HG03139 (cell line): ENCODE measurements at regions not wholly inside any gene's neighbourhood (a gene's known extent, or its start where the extent isn't known, plus 50 kb on each side); places are given as distances from the start of the nearest gene placed in this dataset.

ENCODE experiments used
- ATAC-seq: cut with Tn5 transposase; IDR thresholded peaks from one replicate; pipeline ENCODE4 v1.9.1; 2021; ENCODE audit not compliant: unreplicated experiment

DNA sequence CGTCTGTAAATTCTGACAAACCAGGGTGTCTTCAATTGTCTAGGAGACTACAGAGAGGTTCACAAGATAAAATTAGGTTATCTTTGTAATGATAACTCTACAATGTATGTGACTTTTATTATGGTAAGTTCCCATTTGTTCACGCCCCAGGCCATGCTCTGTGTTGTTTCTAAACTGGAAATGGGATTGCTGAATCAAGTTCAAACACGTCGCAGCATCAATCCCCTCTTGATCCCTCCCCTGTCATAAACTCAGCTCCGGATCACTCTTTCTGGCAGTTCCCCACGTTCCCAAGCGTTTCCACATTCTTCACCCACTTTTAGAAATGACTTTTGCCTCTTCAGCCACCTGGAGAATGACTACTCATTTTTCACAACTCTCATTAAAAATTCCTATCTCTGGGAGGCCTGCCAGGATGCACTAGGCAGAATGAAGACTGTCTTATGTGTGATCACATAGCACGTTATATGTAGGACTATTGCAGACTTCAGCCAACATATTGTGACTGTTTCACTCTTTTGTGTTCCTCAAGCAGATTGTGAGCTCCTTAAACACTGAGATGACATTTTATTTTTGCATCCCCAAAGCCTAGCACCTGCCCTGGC is 1124.2 kb upstream of the WWC1 start:
- no peak for ATAC-seq

DNA sequence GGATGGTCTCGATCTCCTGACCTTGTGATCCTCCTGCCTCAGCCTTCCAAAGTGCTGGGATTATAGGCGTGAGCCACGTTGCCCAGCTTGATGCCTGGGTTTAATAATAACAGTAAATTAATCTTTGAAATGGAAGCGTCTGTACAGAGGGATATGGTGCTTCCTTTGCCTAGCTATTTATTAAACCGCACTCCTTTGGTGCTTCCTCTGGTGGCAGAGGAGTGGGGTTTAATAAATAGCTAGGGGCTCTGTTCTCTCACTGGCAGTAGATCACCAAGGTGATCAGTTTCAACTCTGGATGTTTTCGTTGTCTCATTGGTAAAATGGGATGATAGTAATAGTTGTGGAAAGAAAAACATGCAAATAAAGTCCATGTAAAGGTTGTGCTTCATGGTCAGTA is 1122.5 kb upstream of the WWC1 start:
- ATAC-seq = no peak

DNA sequence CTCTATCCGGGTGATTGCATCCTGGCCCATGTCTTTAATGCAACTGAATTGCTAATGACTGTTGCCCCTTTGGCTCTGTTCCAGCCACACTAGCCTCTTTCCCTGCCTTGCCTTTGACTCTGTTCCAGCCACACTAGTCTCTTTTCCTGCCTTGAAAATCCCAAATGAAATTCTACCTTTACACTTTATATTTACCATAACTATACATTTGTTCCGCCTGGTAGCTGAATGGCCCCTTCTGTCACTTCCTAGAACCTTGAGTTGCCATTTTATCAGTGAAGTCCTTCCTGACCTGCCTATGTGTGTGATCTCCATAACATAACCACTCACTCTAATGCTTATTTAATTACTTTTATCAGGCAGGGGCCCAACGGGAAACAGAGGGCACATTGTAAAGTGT is 1120.4 kb upstream of the WWC1 start:
- no peak for ATAC-seq

DNA sequence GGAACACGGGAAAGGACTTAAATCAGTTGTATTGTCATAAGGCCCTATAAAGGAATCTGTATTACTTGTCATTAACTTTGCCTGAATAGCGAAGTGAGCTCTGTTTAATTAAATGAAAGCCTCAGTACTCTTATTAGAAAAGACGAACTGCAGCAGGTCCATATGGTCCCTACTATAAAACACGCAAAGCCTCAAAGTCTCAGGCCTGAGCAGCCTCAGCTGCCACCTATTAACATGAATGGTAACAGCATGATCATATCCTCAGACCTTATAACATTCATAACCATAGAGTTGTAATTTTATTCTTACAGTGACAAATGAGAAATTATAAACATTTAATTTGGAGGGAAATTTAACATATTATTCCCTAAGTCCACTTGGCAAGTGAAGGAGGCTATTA is 1113.7 kb upstream of the WWC1 start:
- ATAC-seq = no peak

DNA sequence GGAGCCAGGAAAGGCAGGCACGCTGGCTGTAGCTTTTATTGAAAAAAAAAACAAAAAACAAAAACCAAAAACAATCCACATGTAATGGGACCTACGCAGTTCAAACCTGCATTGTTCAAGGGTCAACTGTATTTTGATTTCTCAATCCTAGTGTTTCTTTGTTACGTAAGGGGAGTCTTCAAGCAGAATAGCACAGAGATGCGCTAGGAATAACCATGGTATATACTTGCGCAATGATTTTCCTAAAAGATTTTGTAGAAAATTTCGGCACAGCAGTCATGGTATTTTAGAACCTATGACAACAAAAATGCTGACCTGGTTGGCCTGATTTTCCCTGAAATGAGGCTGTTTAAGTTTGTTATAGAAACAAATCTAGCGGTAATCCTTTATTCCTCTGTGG is 1110.5 kb upstream of the WWC1 start:
- no peak for ATAC-seq

DNA sequence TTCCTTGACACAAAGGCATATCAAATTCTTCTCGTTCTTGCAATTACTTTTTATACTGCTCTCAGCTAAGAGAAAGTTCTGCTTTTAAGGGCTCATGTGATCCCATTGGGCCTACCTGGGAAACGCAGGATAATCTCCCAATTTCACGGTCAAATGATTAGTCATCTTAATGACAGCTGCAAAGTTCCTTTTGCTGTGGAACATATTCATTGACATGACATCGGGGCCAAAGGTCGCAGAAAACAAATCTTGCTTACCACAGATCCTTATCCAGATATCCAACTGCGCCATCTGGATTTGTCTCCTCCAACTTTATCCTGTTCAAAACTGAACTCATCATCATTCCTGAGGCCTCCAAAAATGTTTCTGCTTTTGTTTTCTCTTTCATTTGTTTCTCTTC is 1085.6 kb upstream of the WWC1 start:
- ATAC-seq = no peak

DNA sequence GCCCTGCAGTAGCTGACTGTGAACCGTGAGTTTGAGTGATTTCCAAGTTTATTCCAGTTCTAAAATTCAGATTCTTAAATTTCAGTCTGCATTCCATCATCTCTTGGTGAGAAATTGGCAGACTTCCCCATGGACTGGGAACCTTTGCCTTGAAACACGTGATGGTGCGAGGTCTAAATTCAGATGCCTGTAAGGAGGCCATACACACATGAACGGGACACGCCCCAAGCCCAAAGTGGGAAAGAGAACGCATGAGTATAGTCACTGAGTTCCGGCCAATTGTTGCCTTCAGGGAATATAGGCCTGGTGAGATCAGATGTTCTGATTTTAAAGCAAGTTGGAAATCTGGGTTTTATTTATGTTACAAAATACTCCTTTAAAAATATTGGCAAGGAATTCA is 1084.4 kb upstream of the WWC1 start:
- no peak for ATAC-seq

DNA sequence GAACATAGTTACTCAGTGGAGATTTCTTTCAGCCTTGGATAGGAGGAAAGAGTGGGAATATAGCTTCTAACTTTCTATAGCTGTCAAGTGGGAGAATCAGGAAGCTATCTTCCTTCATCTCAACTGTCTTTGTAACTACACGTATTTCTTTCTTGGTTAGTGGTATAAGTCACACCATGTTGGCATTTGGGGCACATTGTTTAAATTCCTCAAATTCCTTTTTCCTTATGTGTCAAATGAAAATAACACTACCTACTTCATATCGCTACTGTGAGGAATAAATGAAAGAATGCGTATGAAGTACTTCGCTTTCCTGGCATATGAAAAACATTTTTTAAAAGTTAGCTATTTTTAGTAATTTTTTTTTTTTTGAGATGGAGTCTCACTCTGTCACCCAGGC is 1082.5 kb upstream of the WWC1 start:
- ATAC-seq = no peak

DNA sequence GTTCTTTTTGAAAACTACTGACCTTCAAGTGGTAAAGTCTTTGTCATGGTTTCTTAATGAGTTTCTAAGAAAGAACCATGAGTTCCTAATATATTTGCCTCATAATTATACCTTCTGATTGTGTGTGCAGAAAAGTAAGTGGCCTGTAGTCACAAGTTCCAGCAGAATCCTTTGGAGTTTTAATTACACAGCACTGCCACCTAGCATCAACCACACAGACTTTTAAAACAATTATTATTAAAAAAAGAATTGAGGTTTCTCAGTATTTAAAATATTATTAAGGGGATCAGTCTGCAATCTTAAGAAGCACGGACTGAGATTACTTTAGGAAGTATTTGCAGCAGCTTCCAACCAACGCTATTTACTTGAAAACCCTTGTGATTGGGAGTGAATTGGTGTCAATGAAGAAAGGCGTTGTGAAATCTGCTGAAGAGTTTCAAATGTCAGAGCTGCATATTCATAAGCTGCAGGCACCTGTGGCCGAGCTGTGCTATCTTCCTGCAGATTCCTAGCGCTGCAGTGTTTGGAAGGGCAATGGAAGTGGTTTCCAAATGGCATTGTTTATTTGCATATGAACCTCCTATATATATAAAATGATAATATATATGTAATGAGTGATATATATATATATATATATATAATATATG is 1074.2 kb upstream of the WWC1 start:
- no peak for ATAC-seq

DNA sequence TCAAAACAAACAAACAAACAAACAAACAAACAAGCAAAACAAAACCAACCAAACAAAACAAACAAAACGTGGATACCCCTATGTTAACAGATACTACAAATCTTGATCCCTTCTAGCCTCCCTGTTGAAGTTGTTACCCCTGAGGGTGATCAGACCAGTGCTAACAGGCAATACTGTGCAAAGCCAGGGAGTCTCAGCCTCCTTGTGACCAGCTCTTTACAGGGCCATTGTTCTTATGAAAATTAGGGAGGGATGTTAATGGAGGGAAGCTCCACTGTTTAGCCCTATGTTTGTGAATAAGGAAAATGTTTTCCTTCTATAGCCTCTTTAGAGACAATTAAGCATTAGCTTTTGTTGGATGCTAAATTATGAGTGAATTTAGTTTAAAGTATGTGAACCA is 1072.1 kb upstream of the WWC1 start:
- ATAC-seq = no peak

DNA sequence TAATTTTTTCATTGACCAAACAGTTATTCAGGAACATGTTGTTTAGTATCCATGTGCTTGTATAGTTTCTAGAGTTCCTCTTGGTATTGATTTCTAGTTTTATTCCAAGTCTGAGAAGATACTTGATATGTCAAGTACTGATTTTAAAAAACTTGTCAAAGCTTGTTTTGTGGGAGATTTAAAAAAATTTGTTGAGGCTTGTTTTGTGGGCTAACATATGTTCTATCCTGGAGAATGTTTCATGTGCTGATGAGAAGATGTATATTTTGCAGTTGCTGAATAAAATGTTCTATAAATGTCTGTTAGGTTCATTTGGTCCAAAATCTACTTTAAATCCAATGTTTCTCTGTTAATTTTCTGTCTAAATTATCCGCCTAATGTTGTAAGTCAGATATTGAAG is 1065.1 kb upstream of the WWC1 start:
- no peak for ATAC-seq

DNA sequence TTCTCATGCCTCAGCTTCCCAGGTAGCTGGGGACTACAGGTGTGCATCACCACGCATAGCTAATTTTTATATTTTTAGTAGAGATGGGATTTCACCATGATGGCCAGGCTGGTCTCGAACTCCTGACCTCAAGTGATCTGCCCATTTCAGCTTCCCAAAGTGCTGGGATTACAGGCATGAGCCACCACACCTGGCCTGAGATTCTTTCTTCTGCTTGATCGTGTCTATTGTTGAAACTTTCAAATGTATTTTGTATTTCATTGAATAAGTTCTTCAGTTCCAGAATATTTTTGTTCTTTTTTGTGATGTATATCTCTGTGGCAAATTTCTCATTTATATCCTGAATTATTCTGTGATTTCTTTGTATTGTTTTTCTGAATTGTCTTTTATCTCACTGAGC is 1063.3 kb upstream of the WWC1 start:
- ATAC-seq = no peak

DNA sequence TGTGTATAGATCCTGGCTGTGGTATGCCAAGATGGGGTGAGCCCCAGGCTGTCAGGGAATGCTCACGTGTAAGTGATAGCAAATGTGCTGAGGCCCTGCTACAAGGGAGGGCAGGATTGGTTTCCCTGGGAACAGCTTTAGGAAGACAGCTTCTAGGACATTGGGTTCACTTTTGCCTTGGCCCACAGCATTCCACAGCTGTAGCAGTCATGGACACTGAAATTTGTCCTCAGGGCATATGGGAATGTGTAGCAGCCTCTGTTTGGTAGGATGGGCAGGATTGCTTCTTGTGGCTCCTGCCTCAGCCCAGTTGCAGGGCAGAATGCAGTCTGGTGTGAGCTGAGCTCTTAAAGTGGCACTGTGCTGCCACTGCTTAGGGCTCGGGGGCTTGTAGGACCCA is 1061.7 kb upstream of the WWC1 start:
- ATAC-seq = no peak

DNA sequence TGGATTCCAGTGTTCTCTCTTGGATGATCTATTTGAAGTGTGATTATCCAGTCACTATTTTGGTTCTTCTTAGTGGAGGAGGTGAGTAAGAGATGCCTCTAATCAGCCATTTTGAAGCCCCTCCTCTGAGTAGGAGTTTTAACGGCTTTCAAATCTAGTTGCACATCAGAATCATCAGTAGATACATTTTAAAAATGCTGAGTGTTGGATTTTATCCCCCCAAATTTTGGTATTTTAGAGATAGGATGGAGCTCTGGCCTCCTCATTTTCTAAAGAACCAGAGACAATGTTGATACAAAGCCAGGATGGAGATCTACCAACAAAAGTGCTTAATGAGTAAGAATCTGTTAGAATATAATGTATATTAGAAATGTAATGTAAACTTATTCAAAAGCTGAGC is 1061.0 kb upstream of the WWC1 start:
- no peak for ATAC-seq

DNA sequence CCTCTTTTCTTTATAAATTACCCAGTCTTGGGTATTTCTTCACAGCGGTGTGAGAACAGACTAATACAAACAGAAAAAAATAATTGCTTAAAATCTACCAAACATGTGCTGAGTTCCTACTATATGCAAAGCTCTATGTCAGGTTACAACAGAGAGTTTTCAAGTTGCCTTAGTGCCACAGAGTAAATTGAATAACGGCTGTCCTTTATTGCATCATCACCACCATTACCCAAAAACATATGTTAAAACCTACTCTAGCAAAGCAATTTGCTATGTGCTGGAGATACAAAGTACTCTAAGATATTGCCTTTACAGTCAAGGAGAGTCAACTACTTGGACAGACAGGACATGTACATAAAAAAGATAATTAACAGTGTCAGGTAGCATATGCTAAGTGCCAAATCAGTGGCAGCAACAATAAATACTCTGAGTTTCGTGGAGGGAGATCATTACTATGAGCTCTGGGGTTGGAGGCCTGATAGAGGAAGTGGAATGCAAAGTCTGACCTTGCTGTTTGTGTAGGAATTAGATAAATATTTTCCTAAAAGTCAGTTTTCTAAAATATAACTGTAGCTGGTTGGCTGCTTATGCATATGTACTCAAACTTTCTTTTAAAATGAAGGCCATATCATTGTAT is 1058.7 kb upstream of the WWC1 start:
- ATAC-seq = no peak

DNA sequence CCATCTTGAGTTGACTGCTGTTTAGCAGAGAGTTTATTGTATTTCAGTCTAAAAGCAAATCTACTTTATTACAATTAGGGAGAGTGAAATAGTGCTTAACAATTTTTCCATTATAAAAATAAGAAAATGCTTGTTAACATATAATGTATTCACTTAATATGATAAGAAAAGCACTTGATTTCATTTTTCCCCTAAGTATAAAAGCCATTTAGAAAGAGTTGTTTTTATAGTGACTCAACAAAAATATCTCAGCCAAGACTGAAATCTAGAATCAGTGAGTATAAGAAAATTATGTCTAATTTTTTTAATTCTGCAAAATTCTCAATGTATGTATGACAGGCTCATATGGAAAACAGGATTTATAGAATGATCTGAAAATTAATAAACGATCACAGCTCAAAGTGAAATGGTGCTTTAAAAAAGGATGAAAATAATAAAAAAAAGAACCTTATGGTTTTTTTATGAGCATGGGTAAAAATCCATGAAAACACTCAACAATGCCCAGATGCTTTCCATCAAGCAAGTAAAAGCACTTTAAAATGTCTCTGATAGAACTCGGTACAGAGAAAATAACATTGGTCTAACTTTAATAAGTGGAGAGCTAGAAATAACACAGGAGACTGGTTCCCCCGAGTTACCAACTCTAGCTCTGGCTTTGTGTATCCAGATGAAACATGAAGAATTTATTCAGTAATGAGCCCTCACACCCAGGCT is 1057.8 kb upstream of the WWC1 start:
- ATAC-seq = no peak

DNA sequence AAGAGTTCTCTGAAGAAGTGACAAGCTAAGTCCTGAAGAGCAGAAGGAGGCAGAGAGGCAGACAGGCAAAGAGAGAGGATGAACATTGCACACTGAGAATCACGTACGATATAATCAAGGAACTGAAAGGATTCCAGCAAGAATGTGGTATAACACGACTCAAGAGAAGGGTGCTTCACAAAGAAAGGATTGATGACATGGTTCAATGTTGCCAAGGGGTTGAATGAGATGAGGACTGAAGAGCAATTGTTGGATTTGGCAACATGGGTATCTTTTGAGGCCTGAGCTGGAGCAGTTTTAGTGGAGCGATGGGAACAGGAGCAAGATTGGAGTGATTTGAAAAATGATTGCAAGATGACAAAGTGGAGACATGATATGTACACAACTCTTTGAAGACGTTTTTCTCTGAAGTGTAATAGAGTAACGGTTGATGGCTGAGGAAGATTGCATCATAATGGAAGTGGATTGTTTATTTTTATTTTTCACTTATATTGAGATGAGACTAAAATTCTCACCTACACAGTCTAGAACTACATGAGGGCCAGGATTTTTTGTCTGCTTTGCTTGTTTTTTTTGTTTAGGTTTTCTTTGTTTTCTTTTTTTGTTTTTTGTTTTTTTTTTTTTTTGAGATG is 1049.9 kb upstream of the WWC1 start:
- no peak for ATAC-seq

DNA sequence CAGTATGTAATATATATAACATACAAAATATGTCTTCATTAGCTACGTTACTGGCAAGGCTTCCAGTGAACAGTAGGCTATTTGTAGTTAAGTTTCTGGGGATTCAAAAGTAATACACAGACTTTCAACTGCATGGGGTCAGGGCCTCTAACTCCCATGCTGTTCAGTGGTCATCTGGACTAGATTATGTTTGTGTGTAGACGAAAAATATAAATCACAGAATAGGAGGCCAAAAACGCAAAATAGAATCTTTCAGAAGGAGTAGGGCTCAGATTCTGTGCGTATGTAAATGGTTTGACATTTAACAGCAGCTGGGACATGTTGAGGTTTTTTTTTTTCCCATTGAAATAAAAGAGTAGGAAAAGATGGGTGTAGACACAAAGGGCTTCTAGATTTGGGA is 1048.7 kb upstream of the WWC1 start:
- ATAC-seq = no peak

DNA sequence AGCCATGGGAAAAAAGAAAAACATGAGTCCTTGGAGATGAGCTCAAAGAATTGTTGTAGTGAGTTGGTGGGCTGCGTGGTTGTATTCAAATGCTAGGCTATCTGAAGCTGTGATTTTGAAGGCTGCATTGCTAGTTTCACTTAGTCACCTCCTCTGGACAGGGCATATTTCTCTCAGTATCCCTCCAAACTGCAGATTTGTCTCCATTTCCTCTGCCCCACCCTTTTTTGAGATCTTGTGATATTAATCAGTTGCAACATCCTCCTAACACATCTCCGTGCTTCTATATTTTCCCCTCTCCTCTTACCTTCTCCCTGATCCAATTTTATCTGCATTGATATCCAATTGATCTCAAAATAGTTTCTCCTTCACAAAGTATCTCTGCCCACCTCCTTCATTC is 1048.0 kb upstream of the WWC1 start:
- no peak for ATAC-seq

DNA sequence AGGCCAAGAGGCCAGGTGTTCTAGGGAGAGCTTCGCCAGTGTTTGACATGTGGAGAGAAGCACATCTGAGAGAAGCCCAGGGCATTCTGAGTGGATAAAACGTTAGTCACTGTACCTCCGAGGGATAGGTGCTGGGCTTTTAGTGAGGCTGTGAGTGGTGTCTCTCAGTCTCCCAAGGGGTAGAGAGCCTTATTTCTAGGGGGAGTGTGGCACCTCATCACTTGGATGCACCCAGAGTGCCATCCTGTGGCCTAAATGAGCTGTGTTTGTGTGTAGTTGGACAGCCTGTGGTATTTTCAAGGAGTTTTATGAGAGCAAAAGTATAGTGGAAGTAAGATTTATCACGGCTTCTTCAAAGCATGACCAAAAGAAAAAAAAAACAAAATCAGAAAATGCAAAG is 1046.9 kb upstream of the WWC1 start:
- ATAC-seq = no peak

DNA sequence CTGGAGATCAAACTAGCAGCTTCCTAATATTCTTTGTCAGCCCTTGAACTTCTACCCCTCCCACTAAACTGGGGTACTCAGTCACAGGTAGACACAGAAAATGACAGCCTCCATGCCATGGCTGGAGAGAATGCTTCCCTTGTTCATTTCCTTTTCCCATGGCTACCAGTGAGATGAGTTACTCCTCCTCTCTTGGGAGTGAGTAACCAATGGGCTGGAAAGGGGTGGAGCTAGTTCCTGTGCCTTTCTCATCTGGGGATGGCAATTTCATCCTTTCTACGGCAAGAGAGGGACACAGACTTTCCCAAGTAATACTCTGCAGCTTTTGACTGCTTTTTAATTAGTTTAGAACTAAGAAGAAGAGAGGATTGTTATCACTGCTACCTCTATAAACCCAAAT is 1045.6 kb upstream of the WWC1 start:
- ATAC-seq = no peak

DNA sequence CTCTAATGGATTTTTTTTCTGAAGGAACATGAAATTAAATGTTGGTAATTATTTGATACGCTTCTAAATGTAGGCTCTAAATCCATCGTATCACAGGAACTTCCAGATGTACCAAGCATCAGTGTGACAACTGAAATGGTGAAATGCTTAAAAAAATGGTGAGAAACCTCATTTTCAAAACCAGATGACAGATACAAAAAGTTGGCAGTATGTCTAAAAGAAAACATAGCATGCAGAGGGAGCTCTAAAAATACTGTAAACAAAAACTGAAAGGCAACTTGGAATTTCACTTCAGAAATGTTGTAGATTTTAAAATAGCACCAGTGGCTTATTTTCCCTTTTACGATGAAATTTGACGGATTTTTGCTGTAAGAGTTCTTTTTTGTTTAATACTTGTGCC is 1043.6 kb upstream of the WWC1 start:
- ATAC-seq = no peak
